Skin epidermis (tissue), 12 donors: ENCODE measurements at regions not wholly inside any gene's neighbourhood (a gene's known extent, or its start where the extent isn't known, plus 50 kb on each side); places are given as distances from the start of the nearest gene placed in this dataset.
"Not testable (repeated sequence)": the region's sequence is repeated elsewhere in the genome, so short reads cannot be mapped to it uniquely, and the experiment has no call there.

Experiments
- H3K27ac ChIP-seq, 21 experiments: fragments of 200-600 bp; sonication (generic) in 11 of 21; one replicate each; pipeline ENCODE4 v1.5.0; 2020; ENCODE audit warnings: mild to moderate bottlenecking in 3 of 21, inconsistent platforms in 2 of 21, moderate library complexity in 2 of 21
- H3K4me3 ChIP-seq, 7 experiments: fragments of 200-600 bp; sonication (generic) in 2 of 7; one replicate each; pipeline ENCODE4 v1.5.0; 2020; ENCODE audit warnings: inconsistent platforms in 2 of 7, mild to moderate bottlenecking in 2 of 7, moderate library complexity in 1 of 7

- H3K27ac ChIP-seq, result no peak overlapping the region
- H3K4me3 ChIP-seq, result no peak overlapping the region
Observed at GRCh38 chr7:149683898-149684297, 89.5 kb downstream of the ZNF467 start.

- H3K4me3 ChIP-seq, result no peak overlapping the region
- H3K27ac ChIP-seq, result no peak overlapping the region
Observed at GRCh38 chr7:149683181-149683580, 90.2 kb downstream of the ZNF467 start.

GRCh38 chr7:149682038-149682437, 91.3 kb downstream of the ZNF467 start:
- Histone ChIP-seq H3K4me3 (no peak overlapping the region), H3K27ac (no peak overlapping the region)

GRCh38 chr7:149681274-149681673, 92.1 kb downstream of the ZNF467 start:
- H3K4me3 ChIP-seq, result no peak overlapping the region
- H3K27ac ChIP-seq, result peak overlapping the region in 1 of 21 experiments; percentile 6

DNA sequence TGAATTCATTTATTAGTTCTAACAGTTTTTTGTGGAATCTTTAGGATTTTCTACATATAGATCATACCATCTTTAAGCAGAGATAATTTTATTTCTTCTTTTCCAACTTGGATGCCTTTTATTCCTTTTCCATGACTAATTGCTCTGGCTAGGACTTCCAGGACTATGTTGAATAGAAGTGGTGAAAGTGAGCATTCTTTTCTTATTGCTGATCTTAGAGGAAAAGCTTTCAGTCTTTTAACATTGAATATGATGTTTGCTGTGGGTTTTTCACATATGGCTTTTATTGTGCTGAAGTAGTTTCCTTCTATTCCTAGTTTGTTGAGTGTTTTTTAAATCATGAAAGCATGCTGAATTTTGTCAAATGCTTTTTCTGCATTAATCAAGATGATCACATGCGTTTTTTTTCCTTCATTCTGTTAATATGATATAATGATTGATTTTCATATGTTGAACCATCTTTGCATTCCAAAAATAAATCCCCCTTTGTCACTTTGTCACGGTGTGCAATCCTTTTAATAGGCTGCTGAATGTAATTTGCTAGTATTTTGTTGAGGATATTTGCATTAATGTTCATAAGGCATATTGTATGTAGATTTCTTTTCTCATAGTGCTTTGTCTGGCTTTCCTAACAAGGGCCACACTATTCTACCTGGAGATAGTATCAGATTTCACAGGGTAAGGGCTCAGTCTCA, 92.9 kb downstream of the ZNF467 start:
- Histone ChIP-seq H3K4me3 (no peak overlapping the region), H3K27ac (peak overlapping the region in 2 of 21 experiments; percentile 6 to 41)

DNA sequence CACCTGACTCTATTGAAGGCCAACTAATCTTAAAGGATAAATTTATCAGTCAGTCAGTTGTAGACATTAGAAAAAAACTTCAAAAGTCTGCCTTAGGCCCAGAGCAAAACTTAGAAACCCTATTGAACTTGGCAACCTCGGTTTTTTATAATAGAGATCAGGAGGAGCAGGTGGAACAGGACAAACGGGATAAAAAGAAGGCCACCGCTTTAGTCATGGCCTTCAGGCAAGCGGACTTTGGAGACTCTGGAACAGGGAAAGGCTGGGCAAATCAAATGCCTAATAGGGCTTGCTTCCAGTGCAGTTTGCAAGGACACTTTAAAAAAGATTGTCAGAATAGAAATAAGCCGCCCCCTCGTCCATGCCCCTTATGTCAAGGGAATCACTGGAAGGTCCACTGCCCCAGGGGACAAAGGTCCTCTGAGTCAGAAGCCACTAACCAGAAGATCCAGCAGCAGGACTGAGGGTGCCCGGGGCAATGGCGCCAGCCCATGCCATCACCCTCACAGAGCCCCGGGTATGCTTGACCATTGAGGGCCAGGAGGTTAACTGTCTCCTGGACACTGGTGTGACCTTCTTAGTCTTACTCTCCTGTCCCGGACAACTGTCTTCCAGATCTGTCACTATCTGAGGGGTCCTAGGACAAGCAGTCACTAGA, 98.5 kb downstream of the ZNF467 start:
- not testable (repeated sequence) for H3K4me3 ChIP-seq, H3K27ac ChIP-seq

GRCh38 chr7:149673006-149673405, 100.4 kb downstream of the ZNF467 start:
- Histone ChIP-seq H3K27ac (no peak overlapping the region), H3K4me3 (no peak overlapping the region)

DNA sequence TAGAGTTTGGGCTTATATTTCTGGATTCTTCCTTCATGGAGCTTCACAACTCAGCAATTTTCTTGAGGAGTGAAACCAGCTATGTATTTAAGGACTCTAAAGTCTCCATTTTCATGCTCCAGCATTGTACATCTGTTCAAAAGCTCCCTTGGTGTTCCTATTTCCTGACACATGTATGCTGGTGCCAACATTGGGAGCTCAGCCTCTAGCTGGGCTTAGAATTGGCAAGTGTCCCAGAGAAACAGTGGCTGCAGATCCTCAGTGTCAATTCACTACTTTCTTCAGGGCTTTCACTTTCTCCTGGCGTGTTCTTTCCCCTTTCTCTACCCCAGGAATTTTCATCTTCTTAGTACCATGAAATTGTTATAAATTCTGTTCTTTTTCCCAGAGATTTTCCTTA, 103.1 kb downstream of the ZNF467 start:
- Histone ChIP-seq H3K27ac (no peak overlapping the region), H3K4me3 (no peak overlapping the region)

- Histone ChIP-seq H3K4me3 (no peak overlapping the region), H3K27ac (no peak overlapping the region)
Observed at GRCh38 chr7:149669121-149669818, 104.1 kb downstream of the ZNF467 start.

DNA sequence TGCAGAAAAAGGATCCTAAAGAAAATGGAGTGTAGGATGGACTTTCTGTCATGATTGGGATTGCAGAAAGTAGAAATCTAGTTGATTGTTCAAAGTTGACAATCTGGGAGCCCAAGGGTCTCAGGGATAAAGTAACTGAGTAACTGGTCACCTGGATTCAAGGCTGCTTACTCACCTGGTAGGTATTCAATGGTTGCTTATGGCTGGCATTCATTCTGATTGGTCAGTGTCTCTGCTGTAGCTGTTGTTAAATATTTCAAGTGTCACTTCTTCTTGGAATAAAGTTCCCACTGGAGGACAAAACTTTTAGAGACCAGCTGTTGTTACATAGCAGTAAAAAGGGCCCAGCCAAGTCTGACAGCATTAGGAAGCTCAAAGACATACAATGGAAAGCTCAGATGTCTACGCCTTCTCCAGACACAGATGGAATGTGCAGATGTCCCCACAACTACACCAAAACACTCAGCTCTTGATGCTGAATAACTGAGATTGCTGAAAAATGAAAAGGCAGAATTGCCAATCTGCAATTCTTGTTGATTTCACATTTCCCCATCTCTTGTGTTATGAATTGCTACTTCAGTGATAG, 106.9 kb downstream of the ZNF467 start:
- Histone ChIP-seq H3K27ac (no peak overlapping the region), H3K4me3 (no peak overlapping the region)

- not testable (repeated sequence) for H3K4me3 ChIP-seq, H3K27ac ChIP-seq
Observed at GRCh38 chr7:149665618-149666017, 107.8 kb downstream of the ZNF467 start.

DNA sequence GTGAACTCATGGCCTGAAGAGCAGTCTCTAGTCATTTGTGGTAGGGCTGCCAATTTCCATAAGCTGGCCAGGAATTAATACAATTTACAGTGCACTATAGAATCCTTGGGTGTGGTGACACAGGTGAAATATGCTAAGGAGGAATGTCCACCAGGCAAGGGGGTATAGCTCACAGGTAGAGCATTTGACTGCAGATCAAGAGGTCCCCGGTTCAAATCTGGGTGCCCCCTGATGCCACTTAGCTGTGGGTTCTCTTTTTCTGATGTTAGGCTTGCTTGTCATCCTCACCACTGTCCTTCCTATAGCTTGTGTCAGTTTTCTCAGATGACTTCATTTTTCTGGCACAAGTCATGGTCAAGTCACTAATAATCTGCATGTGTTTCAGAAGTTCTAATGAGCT, 108.7 kb downstream of the ZNF467 start:
- Histone ChIP-seq H3K4me3 (no peak overlapping the region), H3K27ac (no peak overlapping the region)

DNA sequence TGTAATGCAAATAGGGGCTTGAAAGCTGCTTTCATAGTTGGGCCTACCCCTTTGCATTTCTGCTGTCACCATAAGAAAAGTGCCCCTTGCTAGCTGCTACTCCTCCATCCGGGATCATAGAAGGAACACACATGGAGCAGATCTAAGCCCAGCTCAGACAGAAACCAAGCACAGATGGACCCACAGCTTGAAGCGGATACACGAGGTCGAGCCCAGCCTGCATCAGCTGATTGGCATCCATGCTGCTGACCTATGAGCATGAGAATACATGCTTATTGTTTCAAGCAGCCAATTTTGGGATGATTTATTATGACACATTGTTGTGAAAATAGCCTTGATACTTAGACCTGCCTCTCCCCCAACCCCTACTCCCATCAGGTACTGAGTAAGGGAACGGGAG, 109.2 kb downstream of the ZNF467 start:
- no peak overlapping the region for H3K4me3 ChIP-seq

GRCh38 chr7:149662591-149663095, 110.7 kb downstream of the ZNF467 start:
- H3K27ac ChIP-seq, result no peak overlapping the region
- H3K4me3 ChIP-seq, result no peak overlapping the region

More for the DNA sequence above, 109.2 kb downstream of the ZNF467 start:
- H3K27ac ChIP-seq, result no peak overlapping the region

- no peak overlapping the region for H3K27ac ChIP-seq
- H3K4me3 ChIP-seq, result no peak overlapping the region
Observed at GRCh38 chr7:149655784-149656183, 117.6 kb downstream of the ZNF467 start.

DNA sequence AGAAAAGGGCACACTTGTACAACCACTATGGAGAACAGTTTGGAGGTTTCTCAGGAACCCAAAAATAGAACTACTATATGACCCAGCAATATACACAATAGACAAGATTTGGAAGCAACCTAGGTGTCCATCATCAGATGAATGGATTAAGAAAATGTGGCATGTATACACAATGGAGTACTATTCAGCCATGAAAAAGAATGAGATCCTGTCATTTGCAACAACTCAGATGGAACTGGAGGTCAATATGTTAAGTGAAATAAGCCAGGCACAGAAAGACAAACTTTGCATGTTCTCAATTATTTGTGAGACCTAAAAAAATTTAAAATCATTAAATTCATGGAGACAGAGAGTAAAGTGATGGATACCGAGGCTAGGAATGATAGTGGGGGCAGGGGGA, 118.8 kb downstream of the ZNF467 start:
- H3K4me3 ChIP-seq, result no peak overlapping the region
- no peak overlapping the region for H3K27ac ChIP-seq

DNA sequence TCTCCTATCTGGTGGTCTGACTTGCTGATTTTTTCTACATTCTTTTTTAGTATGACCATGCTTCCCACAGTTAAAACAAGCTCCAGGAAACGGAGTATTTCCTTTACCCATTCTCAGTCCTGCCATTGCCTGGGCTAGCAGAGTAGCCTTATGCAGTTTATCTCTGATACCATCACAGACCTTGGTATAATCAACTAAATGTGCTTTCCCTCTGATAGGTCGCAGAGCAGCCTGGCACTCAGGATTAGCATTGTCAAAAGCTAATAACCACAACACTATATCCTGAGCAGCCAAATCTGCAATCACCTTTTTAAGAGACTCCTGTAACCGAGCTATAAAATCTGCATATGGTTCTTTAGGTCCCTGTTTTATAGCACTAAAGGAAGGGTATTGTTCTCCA, 123.2 kb downstream of the ZNF467 start:
- not testable (repeated sequence) for H3K27ac ChIP-seq, H3K4me3 ChIP-seq

- Histone ChIP-seq H3K4me3 (no peak overlapping the region), H3K27ac (no peak overlapping the region)
Observed at GRCh38 chr7:149644754-149645153, 128.6 kb downstream of the ZNF467 start.

- Histone ChIP-seq H3K27ac (no peak overlapping the region), H3K4me3 (no peak overlapping the region)
Observed at GRCh38 chr7:149642589-149642988, 130.8 kb downstream of the ZNF467 start.

GRCh38 chr7:149638566-149639320, 134.6 kb downstream of the ZNF467 start:
- Histone ChIP-seq H3K27ac (no peak overlapping the region), H3K4me3 (no peak overlapping the region)
